ENCODE measurements at regions not wholly inside any gene's neighbourhood (a gene's known extent, or its start where the extent isn't known, plus 50 kb on each side); places are given as distances from the start of the nearest gene placed in this dataset.

GRCh38 chr2:220300806-220301205 is 673.4 kb downstream of the SLC4A3 start:
- no peak for DNase-seq (ENCODE audit: extremely low spot score, unreplicated experiment)
- Mint-ChIP-seq H3K4me1 (ENCODE audit: unreplicated experiment) (peaks cover 17% of the 10 kb centered on the region), H3K36me3 (no peaks in the 10 kb centered on the region), H3K27me3 (no peaks in the 10 kb centered on the region), H3K27ac (no peak overlapping the region), H3K4me3 (no peak overlapping the region), H3K9me3 (no peaks in the 10 kb centered on the region)
- TF ChIP-seq CTCF (conservative IDR thresholded peaks at IDR 0.05): no peak

GRCh38 chr2:220302756-220303155 is 675.3 kb downstream of the SLC4A3 start:
- Mint-ChIP-seq H3K36me3 (no peaks in the 10 kb centered on the region), H3K27me3 (no peaks in the 10 kb centered on the region), H3K9me3 (no peaks in the 10 kb centered on the region), H3K4me1 (ENCODE audit: unreplicated experiment) (peaks cover 10% of the 10 kb centered on the region), H3K27ac (no peak overlapping the region), H3K4me3 (no peak overlapping the region)
- TF ChIP-seq CTCF (conservative IDR thresholded peaks at IDR 0.05): no peak
- no peak for DNase-seq (ENCODE audit: extremely low spot score, unreplicated experiment)

- no peak for TF ChIP-seq CTCF (conservative IDR thresholded peaks at IDR 0.05)
- no peaks in the 10 kb centered on the region for H3K36me3 Mint-ChIP-seq
- peaks cover 24% of the 10 kb centered on the region for H3K4me1 Mint-ChIP-seq (ENCODE audit: unreplicated experiment)
- no peaks in the 10 kb centered on the region for H3K27me3 Mint-ChIP-seq
- H3K4me3 Mint-ChIP-seq: no peak overlapping the region
- no peak for DNase-seq (ENCODE audit: extremely low spot score, unreplicated experiment)
- no peaks in the 10 kb centered on the region for H3K9me3 Mint-ChIP-seq
- H3K27ac Mint-ChIP-seq: no peak overlapping the region
Observed at GRCh38 chr2:220309215-220309614, 681.8 kb downstream of the SLC4A3 start.

GRCh38 chr2:220310451-220310861 is 683.0 kb downstream of the SLC4A3 start:
- Mint-ChIP-seq H3K4me1 (ENCODE audit: unreplicated experiment) (peaks cover 15% of the 10 kb centered on the region), H3K36me3 (no peaks in the 10 kb centered on the region), H3K27me3 (no peaks in the 10 kb centered on the region), H3K27ac (no peak overlapping the region), H3K4me3 (no peak overlapping the region), H3K9me3 (no peaks in the 10 kb centered on the region)
- no peak for DNase-seq (ENCODE audit: extremely low spot score, unreplicated experiment)
- TF ChIP-seq CTCF (conservative IDR thresholded peaks at IDR 0.05): no peak

- H3K36me3 Mint-ChIP-seq: no peaks in the 10 kb centered on the region
- H3K27me3 Mint-ChIP-seq: no peaks in the 10 kb centered on the region
- H3K9me3 Mint-ChIP-seq: no peaks in the 10 kb centered on the region
- H3K27ac Mint-ChIP-seq: no peak overlapping the region
- TF ChIP-seq CTCF (conservative IDR thresholded peaks at IDR 0.05): no peak
- DNase-seq (ENCODE audit: extremely low spot score, unreplicated experiment): no peak
- H3K4me3 Mint-ChIP-seq: no peak overlapping the region
- peaks cover 11% of the 10 kb centered on the region for H3K4me1 Mint-ChIP-seq (ENCODE audit: unreplicated experiment)
Observed at GRCh38 chr2:220315098-220315823, 687.8 kb downstream of the SLC4A3 start.
